ENCODE measurements at regions not wholly inside any gene's neighbourhood (a gene's known extent, or its start where the extent isn't known, plus 50 kb on each side); places are given as distances from the start of the nearest gene placed in this dataset.

DNA sequence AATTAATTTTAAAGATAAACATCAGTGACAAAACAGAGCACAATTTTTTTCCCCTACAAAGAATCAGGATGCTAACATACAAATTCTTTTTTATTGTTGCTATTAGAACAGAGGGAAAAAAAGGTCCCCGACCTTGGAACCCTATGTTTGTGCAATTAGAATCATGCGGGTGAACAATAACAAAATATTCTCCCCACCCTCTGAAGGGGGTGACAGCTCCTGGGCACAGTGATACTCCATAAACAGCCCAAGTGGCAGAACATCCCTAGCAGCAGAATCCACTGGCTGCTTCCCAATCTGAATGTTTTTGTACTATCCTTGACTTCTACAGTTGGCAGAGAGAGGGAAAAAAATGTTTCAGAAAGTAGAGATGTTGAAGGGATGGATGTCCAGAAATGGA, 87.7 kb upstream of the TLL1 start (continued):
- TF ChIP-seq, protein P1, sequence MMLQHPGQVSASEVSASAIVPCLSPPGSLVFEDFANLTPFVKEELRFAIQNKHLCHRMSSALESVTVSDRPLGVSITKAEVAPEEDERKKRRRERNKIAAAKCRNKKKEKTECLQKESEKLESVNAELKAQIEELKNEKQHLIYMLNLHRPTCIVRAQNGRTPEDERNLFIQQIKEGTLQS (IDR thresholded peaks at IDR 0.05), result no peak
- TF ChIP-seq JUND (IDR thresholded peaks at IDR 0.05), result no peak

DNA sequence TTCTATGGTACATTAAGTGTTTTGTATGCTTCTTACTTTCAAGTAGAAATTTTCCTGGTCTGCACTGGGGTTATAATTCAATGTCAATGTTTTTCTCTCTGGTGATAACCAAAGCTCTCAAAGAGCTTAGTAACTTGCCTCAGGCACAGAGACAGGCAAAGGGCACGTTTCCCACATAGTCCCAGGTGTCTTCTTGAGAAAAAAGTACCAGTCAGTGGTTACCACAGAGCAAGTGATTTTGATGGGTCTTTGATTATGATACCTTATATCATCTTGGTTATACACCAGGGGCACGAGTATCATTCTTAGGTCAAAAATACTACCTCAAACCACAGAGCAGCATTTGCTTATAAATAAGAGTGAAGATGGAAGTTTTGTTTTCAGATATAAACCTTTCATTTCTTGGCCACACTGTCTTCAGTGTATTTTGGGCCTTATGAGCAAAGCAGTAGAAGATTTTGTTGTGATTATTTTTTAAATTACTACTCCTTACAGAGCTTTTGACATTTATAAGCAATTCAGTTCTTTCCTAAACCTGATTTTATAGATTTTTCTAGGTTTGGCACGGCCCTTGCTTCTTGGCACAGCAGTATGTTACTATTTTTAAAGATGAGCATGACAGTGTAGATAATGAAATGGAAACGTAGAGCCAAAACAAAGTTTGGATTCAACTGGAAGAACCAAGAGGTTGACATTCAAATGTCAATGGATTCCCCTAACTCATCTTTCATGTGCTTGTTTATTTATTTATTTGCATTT, 85.3 kb upstream of the TLL1 start:
- no peak for DNase-seq (ENCODE audit: low read depth, low spot score)
- CTCF ChIA-PET, result no interaction called here
- Histone ChIP-seq H3K9ac (ENCODE audit: low read length) (no peak overlapping the region), H3K36me3 (ENCODE audit: control insufficient read depth in 1 of 2, insufficient read depth in 2 of 2, low read length in 2 of 2) (no peaks in the 10 kb centered on the region), H3K9me3 (ENCODE audit: control insufficient read depth in 1 of 2, insufficient read depth in 1 of 2, low read depth in 1 of 2, low read length in 2 of 2) (no peaks in the 10 kb centered on the region), H3K27ac (ENCODE audit: low read depth, low read length) (no peak overlapping the region), H3K4me2 (ENCODE audit: low read length) (no peak overlapping the region), H4K20me1 (ENCODE audit: insufficient read depth) (no peaks in the 10 kb centered on the region), H3K27me3 (ENCODE audit: insufficient read depth, low read length) (no peaks in the 10 kb centered on the region), H3K4me3 (replicated peaks in 1 of 2; ENCODE audit: low read depth in 1 of 2, low read length in 2 of 2) (no peak overlapping the region), H3K9me2 (ENCODE audit: insufficient read depth) (0 out of 2 replicates have a peak, but pooled peaks cover 10% of the 10 kb centered on the region), H3K79me2 (ENCODE audit: insufficient read depth, low read length) (no peaks in the 10 kb centered on the region), H2AFZ (ENCODE audit: low read depth, low read length, poor library complexity, severe bottlenecking) (no peak overlapping the region), H3K4me1 (ENCODE audit: control insufficient read depth in 1 of 2, insufficient read depth in 2 of 2, low read length in 2 of 2) (no peaks in the 10 kb centered on the region)
- RAD21 ChIA-PET (ENCODE audit: low non-redundant PET in 1 of 2, low total read pairs in 2 of 2, uncharacterized antibody in 2 of 2, unreplicated experiment in 2 of 2), result no interaction called here
- intact Hi-C loops (cut with micrococcal nuclease), result no loop called here
- no peak for ATAC-seq
- POLR2A ChIA-PET, result no interaction called here
- no TSS peak for BruUV-seq (replicated peaks)
- TF ChIP-seq ZNF274 (IDR thresholded peaks at IDR 0.05; ENCODE audit: low read depth, low read length) (no peak), SIN3A (IDR thresholded peaks at IDR 0.05; ENCODE audit: low read depth) (no peak), FOSL1 (IDR thresholded peaks at IDR 0.05; ENCODE audit: low read depth) (no peak), EZH2 (IDR thresholded peaks at IDR 0.05) (no peak), RAD21 (IDR thresholded peaks at IDR 0.05; ENCODE audit: low read depth) (no peak), TCF7L2 (IDR thresholded peaks at IDR 0.05; ENCODE audit: borderline replicate concordance, extremely low read depth, insufficient read depth, insufficient read length) (no peak), POLR2A (IDR thresholded peaks at IDR 0.05; ENCODE audit: borderline replicate concordance, extremely low read depth, insufficient read depth, insufficient read length) (no peak), CBX3 (IDR thresholded peaks at IDR 0.05; ENCODE audit: low read depth) (no peak), EGR1 (IDR thresholded peaks at IDR 0.05; ENCODE audit: low read depth) (no peak), POLR2AphosphoS5 (IDR thresholded peaks at IDR 0.05; ENCODE audit: low read depth, low read length) (no peak), EZH2phosphoT487 (IDR thresholded peaks at IDR 0.05; ENCODE audit: borderline replicate concordance) (no peak), SP1 (IDR thresholded peaks at IDR 0.05; ENCODE audit: low read depth) (no peak), JUND (IDR thresholded peaks at IDR 0.05) (no peak), SRF (IDR thresholded peaks at IDR 0.05; ENCODE audit: low read depth) (no peak)
- TF ChIP-seq, protein P2, sequence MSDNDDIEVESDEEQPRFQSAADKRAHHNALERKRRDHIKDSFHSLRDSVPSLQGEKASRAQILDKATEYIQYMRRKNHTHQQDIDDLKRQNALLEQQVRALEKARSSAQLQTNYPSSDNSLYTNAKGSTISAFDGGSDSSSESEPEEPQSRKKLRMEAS (IDR thresholded peaks at IDR 0.05), result no peak
- TF ChIP-seq, protein P3, sequence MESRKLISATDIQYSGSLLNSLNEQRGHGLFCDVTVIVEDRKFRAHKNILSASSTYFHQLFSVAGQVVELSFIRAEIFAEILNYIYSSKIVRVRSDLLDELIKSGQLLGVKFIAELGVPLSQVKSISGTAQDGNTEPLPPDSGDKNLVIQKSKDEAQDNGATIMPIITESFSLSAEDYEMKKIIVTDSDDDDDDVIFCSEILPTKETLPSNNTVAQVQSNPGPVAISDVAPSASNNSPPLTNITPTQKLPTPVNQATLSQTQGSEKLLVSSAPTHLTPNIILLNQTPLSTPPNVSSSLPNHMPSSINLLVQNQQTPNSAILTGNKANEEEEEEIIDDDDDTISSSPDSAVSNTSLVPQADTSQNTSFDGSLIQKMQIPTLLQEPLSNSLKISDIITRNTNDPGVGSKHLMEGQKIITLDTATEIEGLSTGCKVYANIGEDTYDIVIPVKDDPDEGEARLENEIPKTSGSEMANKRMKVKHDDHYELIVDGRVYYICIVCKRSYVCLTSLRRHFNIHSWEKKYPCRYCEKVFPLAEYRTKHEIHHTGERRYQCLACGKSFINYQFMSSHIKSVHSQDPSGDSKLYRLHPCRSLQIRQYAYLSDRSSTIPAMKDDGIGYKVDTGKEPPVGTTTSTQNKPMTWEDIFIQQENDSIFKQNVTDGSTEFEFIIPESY (IDR thresholded peaks at IDR 0.05; ENCODE audit: extremely low read depth, insufficient replicate concordance, low read length), result no peak
- TF ChIP-seq, protein P4, sequence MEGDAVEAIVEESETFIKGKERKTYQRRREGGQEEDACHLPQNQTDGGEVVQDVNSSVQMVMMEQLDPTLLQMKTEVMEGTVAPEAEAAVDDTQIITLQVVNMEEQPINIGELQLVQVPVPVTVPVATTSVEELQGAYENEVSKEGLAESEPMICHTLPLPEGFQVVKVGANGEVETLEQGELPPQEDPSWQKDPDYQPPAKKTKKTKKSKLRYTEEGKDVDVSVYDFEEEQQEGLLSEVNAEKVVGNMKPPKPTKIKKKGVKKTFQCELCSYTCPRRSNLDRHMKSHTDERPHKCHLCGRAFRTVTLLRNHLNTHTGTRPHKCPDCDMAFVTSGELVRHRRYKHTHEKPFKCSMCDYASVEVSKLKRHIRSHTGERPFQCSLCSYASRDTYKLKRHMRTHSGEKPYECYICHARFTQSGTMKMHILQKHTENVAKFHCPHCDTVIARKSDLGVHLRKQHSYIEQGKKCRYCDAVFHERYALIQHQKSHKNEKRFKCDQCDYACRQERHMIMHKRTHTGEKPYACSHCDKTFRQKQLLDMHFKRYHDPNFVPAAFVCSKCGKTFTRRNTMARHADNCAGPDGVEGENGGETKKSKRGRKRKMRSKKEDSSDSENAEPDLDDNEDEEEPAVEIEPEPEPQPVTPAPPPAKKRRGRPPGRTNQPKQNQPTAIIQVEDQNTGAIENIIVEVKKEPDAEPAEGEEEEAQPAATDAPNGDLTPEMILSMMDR (IDR thresholded peaks at IDR 0.05 in 2 of 3, conservative IDR thresholded peaks at IDR 0.05 in 1 of 3; ENCODE audit: borderline replicate concordance in 1 of 3, insufficient read depth in 1 of 3, low read depth in 2 of 3, low read length in 2 of 3), result no peak
- TF ChIP-seq, protein P1 (IDR thresholded peaks at IDR 0.05), result no peak
